ENCODE measurements at regions not wholly inside any gene's neighbourhood (a gene's known extent, or its start where the extent isn't known, plus 50 kb on each side); places are given as distances from the start of the nearest gene placed in this dataset.
A peak's percentile ranks its signal among the peaks of the same experiment; 100 is the strongest.

- no peak for DNase-seq
These were observed 429.3 kb upstream of the NBEA start for GRCh38 chr13:34512817-34513216.

DNA sequence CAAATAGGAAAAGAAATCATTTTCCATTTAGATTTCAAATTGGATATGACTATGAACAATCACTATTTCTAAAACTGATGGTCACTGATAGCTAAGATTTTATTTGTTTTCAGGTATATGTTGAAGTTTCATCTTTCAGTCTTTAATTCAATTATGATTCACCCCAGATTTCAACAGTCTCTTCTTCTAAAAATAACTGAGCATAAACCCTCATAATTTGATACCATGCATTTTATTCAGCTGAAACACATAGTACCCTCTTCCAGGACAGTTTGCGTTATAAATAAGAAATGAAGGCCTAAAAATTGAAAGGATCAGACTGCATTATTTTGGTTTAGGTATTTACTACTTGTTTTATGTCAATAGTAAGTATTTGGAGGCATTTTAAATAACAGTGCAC, 428.5 kb upstream of the NBEA start:
- DNase-seq: no peak

DNA sequence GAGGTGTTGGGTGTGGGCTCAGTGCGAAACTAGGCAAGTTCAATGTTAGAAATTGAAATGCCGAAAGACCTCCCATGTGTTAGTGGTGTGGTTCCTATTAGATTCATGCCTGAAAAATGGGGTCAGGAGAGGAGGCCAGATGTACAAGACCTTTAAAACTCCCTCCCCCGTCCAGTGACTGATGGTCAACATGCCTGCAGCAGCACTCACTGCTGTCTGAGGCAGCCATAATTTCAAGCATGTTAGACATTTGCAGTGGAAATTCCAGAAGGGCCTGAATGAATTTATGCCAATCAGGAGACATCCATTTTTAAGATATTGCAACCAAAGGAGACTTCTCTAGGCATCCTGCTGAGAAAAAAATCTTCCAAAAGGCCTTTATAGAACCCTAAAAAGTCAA, 426.9 kb upstream of the NBEA start:
- DNase-seq: no peak

DNA sequence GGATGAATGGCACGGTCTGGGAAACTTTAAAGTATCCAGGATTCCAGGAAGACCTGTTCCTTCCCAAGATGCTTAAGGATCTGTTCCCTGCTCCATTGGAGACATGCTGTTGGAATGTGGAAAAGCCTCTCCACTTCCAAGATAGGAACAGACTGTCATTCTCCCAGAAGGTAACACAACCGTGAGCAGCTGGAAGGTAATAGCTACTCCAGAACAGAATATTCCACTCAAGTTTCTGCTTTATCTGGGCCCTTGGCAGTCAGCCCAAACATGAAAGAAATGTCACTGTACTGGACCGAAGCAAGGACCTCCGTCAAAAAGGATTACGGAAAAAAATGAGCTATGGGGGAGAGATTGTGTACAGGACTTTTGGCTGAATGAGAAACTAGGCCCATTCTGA, 420.9 kb upstream of the NBEA start:
- DNase-seq: no peak

- no peak for DNase-seq
These were observed 419.3 kb upstream of the NBEA start for GRCh38 chr13:34522808-34523207.

DNA sequence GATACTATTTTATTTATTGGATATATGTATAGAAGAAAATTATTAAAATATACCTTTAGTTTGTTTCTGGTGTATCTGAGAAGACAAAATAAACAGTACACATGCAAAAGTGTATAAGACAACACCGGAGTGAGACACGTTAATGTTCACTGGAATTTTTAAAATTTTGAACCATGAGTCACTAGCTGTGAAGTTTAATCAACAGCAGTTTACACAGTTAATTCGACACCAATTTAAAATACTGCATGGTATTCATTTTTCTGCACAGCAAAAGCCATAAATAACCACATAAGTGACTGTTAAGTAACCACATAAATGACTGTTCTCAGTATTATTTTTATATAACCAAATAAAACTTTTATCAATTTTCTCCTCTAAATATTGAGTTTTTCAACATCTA, 418.7 kb upstream of the NBEA start:
- DNase-seq: no peak

DNA sequence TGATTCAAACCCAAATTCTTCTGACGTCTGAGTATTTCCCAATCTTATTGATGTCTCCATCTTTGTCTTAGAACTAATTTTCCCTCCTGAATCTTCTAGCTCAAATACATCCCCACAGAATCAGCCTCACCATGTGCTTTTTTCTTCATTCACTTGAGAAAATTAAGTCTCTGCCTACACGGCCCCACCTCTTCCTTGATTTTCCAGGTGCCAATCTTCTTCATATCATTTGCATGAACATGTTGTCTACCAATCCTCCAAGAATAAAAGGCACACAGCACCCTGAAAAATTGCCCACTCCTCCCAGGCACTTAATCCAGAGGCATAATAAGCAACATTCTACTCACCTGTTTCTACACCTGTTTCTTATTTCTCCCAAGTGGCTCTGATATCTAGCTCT, 408.1 kb upstream of the NBEA start:
- DNase-seq: no peak

- DNase-seq: no peak
These were observed 399.7 kb upstream of the NBEA start for GRCh38 chr13:34542321-34542720.

DNA sequence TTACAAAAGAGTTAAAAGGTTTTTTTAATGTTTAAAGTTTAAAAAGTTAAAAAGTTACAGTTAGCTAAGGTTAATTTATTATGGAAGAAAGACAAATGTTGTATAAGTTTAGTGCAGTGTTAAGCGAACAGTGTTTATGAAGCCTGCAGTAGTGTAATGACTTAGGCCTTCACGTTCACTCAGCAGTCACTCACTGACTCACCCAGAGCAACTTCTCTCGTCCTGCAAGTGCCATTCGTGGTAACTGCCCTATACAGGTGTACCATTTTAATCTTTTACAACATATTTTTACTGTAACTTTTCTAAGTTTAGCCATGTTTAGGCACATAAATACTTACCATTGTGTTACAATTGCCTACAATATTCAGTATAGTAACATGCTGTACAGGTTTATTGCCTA, 398.2 kb upstream of the NBEA start:
- no peak for DNase-seq

- DNase-seq: peak; percentile 4
These were observed 396.6 kb upstream of the NBEA start for GRCh38 chr13:34545461-34545860.

- DNase-seq: no peak
These were observed 395.5 kb upstream of the NBEA start for GRCh38 chr13:34546344-34547250.

DNA sequence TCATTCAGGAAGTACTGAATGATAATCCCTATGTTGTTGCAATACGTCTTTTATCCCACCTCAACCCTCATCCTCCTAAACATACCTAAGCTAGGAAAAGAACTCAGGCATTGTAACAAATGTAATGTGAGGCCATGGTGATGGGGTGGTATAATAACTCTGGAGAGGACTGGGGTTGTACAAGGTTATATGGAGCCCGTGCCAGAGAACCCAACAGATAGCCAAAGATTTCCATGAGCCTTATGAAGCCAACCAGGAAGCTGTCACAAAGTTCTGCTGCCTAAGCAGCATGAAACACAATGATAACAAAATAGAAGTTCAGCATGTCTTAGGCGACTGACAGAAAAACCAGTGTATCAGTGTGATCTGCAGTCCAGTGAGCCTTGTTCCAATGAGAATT, 394.1 kb upstream of the NBEA start:
- DNase-seq: no peak

- no peak for DNase-seq
These were observed 388.7 kb upstream of the NBEA start for GRCh38 chr13:34553376-34553775.

GRCh38 chr13:34555988-34556387, 386.1 kb upstream of the NBEA start:
- no peak for DNase-seq

GRCh38 chr13:34561033-34561432, 381.0 kb upstream of the NBEA start:
- DNase-seq: no peak

GRCh38 chr13:34567597-34567996, 374.5 kb upstream of the NBEA start:
- DNase-seq: peak; percentile 91

DNA sequence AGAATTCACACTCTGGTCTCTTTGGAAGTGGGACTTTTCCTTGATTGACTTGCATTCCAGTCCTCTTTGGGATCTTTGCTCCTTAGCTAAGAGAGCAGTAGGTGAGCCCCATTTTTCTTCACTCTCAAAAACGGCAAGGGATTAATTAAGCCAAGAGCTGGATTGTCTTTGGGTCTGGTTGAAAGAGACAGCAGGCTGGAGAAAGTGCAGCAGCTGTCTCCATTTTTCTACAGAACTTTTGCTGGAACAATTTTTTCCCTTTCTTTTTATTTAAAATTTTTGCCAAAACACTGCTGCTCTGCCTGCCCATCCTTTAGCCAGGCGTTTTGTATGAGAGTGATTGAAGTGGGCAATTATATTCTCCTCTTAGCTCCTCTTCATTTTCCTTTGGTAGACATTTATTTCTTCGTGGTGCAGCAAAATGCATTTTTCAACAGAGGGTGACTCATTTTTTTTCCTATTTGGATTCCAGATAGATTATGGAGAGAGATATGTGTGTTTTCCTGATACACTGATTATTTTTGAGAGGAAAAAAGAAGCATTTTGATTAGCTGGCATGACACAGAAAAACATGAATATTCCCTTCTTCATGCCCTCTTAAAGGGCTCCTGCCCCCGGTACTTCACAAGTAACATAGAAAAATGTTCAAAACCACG, 371.2 kb upstream of the NBEA start:
- DNase-seq: no peak

DNA sequence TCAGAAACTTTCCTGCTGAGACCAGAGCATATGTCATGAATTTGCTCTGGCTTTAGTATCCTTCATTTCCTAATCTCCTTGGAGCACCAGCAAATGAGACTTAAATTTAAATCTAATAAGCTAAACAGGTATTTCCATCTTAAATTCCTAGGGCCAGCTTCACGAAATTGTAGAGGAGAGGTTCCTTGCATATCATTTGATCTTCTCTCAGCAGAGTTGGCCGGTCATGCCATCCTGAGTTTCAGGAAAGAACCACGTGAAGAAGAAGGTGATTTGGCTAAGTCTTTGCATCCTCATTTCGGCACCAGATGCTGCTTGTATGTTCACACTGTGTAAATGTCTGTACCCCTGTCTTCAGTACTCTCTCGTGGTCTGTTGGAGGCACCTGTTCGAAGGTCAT, 370.4 kb upstream of the NBEA start:
- DNase-seq: no peak

DNA sequence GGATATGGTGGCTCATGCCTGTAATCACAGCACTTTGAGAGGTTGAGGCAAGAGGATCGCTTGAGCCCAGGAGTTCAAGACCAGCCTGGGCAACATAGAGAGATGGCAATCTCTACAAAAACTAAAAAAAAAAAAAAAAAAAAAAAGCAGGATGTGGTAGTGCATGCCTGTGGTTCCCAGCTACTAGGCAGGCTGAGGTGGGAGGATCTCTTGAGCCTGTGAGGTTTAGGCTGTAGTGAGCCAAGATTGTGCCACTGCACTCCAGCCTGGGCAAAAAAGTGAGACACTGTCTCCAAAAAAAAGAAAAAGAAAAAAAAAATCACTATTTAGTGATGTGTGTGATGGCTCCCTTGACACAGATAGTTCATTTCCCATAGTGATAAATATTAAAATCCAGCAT, 365.0 kb upstream of the NBEA start:
- no peak for DNase-seq

GRCh38 chr13:34578471-34578870, 363.6 kb upstream of the NBEA start:
- DNase-seq: no peak

DNA sequence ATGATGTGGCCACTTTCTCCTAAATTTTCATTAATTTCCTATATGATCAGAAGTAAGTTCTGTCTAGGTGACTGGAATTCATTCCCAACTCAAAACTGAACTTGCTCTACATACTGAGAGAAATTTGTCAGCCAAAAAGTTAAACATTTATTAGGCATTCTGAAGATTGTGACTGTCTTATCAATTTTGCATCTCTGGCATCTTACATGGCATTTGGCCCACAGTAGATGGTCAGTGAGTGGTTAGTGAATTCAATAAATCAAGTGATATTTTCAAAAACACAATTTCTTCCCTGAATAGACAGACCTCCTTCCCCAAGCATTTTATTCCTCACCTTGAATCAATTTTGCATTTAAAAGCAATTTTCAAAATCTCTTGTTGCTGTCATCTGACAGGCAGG, 363.2 kb upstream of the NBEA start:
- no peak for DNase-seq

GRCh38 chr13:34583181-34583580, 358.9 kb upstream of the NBEA start:
- DNase-seq: no peak

DNA sequence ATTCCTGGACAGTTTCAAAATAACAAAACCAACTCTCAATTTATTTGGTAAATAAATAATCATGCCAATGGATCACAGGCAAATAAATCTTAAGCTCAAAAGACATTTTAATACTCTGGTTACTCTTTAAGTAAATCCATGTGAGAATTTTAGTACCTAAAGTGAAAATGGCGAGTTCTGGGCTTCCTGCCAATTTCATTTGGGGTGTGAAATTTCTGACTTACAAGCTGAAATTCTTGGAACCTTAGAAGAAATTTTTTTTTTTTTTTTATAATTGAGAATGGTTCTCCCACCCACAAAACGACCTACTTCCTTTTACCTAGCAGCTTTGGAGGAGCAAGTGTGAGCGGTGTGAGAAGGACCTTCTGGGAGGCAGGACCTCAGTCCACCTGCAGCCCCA, 354.5 kb upstream of the NBEA start:
- no peak for DNase-seq

DNA sequence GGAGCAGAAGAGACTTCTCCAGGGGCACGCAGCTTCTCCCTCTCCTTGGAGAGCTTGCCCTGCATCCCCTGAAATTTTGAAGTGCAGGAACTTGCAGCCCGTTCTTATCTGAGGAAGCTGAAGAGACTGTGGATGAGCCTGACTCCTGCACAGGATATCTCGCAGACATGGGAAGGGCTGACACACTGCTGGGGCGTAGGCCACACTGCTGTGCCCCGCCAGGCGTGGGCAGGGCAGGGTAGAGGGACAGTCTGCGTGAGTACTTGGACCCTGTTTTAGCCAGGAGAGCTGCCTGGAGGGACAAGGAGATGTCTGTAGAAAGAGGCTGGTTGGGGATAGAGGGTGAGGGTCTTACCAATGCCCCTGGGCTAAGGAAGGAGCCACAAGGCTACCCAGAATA, 353.7 kb upstream of the NBEA start:
- DNase-seq: no peak

DNA sequence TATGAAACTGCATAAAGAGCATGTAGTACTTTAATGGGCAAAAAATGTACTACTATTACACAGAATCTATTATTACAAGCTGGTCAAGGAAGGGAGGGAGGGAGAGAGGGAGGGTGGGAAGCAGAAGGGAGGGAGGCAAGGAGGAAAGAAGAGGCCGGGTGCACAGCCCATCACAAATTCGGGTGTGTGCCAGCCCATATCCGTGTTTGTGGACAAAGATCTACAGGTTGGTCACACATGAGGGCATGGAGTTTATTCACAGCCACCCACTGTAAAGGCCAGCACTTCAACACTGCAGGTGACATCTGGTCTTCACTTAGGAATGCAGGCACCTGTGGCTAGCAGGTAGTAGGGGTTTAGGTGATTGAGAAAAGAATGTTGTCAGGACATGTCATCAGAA, 352.5 kb upstream of the NBEA start:
- DNase-seq: peak; percentile 80
